HG02678 (cell line): ENCODE measurements at regions not wholly inside any gene's neighbourhood (a gene's known extent, or its start where the extent isn't known, plus 50 kb on each side); places are given as distances from the start of the nearest gene placed in this dataset.

Experiments used
- ATAC-seq: cut with Tn5 transposase; IDR thresholded peaks from one replicate; pipeline ENCODE4 v1.9.1; 2021; ENCODE audit warnings: mild to moderate bottlenecking, moderate library complexity; ENCODE audit not compliant: unreplicated experiment

DNA sequence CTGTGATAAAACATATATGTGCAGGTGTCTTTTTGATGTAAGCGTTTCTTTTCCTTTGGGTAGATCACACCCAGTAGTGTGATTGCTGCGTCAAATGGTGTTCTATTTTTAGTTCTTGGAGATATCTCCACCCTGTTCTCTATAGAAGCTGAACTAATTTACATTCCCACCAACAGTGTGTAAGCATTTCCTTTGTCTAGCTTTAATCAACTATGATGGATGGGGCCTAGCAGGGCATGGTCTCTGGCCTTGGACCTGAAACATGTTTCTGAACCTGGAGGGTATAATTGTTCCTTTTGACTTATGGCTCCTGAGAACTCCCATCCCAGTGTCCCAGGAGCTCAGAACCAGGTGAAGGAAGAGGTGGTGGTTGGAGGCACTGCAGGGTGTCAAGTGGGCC, 93.9 kb downstream of the HAPSTR1 start:
- no peak for ATAC-seq

GRCh38 chr16:9186061-9186460, 94.6 kb downstream of the HAPSTR1 start:
- no peak for ATAC-seq

- no peak for ATAC-seq
Measured at GRCh38 chr16:9188721-9189120, 97.3 kb downstream of the HAPSTR1 start.

DNA sequence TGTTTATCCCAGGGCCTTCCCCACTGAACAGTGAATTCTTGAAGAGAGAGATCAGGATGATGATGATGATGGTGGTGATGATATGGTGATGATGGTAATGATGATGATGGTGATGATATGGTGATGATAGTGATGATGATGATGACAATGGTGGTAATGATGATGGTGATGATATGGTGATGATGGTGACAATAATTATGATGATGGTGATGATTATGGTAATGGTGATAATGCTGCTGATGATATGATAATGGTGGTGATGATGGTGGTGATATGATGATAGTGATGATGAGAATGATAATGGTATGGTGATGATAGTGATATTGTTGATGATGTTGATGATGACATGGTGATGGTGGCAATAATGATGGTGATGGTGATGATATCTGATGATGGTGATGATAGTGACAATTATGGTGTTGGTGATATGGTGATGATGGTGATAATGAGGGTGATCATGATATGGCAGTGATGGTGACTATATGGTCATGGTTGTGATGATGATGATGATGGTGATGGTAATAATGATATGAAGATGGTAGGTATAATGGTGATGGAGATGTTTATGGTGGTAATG, 99.9 kb downstream of the HAPSTR1 start:
- no peak for ATAC-seq

DNA sequence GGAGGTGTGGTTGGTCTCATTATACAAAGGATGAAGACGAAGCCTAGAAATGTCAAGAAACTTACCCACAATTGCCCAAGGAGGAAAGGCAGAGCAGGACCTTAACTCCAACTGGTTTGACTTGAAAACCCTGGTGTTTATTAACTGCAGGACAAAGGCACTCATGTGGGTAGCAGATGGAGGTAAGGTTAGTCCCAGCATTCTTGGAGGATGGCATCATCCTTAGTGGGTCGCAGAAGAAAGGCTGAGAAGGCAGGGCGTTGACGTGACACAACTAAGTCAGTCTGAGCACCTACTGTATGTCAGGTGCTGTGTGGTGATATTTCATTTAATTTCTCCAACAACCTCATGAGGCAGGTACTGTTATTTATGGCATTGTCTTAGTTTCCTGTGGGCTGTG, 101.3 kb downstream of the HAPSTR1 start:
- ATAC-seq = no peak

DNA sequence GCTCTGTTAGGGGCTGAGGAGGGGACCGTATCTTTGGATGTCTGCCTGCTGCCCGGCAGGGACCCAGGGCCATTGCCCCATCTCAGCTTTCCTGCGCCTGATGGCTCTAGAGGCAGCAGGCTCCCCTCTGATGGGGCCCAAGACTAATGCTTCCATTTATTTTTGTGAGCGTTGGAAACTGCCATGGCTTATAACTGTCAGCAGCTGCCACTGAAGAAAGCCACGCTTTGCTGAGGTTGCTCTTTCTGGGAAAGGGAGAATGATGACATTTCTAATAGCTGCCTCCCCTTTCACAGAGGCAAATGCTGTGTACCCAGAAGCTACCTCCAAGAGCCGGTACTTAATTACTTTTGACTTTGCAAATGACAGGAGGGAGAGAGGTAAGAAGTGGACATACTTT, 103.8 kb downstream of the HAPSTR1 start:
- ATAC-seq = no peak

DNA sequence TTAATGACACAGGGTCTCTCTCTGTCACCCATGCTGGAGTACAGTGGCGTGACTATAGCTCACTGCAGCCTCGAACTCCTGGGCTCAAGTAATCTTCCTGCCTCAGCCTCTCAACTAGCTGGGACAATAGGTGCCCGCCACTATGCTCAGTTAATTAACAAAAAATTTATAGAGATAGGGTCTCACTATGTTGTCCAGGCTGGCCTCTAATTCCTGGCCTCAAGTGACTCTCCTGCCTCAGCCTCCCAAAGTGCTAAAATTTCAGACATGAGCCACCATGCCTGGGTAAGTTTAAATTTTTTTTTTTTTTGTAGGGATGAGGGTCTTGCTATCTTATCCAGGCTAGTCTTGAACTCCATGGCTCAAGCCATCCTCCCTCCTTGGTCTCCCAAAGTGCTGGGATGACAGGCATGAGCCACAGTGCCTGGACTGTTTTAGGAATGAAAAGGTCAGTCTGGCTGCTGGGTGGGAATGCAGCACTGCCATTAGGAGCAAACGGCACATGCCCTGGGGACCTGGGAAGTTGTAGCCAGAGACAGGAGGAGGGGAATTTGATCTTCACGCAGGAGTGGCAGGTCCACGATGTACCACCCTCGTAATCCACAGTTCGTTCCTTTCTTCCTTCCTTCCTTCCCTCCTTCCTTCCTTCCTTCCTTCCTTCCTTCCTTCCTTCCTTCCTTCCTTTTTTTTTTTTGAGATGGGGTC, 106.7 kb downstream of the HAPSTR1 start:
- no peak for ATAC-seq

DNA sequence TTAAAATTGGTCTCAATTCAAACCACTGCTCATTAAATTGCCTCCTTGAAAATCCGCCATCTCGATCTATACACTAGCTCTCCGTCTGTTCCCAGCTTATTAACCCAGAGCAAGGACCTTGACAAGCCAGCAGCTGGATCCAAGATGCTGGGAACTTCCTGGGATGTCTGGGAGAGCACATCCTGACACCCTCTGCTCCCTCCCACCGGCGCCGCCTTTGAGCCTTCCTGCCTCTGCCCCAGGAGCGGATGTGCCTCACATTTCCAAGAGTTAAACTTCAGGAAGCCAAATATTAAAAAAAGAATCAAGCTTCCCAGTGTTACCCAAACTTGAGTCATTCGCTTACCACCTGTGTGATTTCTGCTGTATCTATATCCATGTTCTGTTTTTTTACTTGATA, 107.9 kb downstream of the HAPSTR1 start:
- no peak for ATAC-seq

- no peak for ATAC-seq
Measured at GRCh38 chr16:9199751-9200150, 108.3 kb downstream of the HAPSTR1 start.

DNA sequence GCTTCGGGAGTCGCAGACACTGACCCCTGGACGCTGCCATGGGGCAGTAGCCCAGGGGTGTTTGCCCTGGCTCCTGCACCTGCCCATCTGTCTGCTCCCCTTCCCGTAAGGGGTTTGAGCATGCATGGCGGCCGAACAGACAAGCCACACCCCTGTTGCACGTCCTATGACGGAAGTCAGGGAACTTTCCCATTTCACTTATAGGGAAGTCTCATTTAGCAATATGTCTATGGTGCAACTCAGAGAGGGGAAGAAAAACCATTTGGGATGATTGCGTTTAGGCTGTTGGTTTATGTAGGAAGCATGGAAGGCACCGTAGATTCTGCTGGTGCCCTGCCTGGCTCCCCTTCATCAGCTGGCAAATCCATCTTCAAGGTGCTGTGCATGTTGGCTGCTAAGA, 112.5 kb downstream of the HAPSTR1 start:
- ATAC-seq = no peak

- no peak for ATAC-seq
Measured at GRCh38 chr16:9205661-9206060, 114.2 kb downstream of the HAPSTR1 start.

DNA sequence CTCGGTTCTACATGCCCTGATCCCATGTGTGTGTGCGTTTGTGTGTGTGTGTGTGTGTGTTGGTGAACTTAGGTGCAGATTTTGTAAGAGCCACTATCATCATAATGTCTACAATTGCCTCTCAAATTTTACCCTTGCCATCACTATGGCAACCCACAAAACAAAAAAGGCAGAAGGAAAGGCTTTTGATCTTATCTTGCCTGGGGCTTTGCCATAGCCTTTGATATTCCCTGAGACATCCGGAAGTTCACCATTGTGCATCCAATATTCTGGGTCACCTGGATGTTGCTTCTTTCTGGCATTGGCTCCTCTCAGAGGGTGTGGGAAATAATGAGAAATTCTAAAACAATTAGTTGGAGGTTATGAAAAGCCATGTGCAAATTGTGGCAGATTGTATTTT, 114.7 kb downstream of the HAPSTR1 start:
- no peak for ATAC-seq

GRCh38 chr16:9212621-9213020, 121.2 kb downstream of the HAPSTR1 start:
- no peak for ATAC-seq

GRCh38 chr16:9219813-9220212, 128.4 kb downstream of the HAPSTR1 start:
- no peak for ATAC-seq

DNA sequence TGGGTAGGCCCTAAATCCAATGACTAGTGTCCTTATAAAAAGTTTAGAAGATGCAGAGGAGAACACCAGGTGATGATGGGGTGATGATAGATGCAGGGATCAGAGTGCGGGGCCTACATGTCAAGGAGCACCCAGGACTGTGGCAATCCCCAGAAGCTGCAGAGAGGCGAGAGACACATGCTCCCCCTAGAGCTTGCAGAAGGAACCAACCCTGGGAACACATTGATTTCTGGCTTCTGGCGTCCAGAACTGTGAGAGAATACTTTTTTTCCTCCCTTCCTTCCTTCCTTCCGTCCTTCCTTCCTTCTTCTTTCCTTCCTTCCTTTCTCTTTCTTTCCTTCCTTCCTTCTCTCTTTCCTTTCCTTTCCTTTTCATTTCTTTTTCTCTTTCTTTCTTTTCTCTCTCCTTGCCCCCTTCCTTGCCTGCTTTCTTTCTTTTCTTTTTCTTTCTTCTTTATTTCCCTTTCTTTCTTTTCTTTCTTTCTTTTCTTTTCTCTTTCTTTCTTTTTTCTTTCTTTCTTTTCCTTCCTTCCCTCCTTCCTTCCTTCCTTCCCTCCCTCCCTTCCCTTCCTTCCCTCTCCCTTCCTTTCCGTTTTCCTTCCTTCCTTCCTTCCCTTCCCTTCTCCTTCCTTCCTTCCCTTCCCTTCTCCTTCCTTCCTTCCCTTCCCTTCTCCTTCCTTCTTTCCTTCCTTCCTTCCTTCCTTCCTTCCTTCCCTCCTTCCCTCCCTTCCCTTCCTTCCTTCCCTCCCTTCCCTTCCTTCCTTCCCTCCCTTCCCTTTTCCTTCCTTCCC, 134.3 kb downstream of the HAPSTR1 start:
- no peak for ATAC-seq

DNA sequence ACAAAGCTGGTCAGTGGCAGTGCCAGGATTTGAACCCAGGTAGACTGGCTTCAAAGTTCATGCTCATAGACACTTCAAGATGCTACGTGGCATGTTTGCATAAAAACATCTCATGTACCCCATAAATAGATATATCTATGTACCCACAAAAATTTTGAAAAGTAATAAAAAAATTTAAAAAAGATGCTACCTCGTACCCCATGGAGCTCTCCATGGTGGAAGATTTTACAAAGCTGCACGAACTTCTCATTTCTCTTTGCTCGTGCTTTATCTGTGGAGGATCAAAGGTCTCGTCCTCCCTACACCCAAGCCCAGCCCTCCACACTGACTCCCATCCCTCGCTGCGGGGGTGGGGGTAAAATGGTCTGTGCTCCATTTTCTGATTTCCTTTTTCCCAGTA, 135.5 kb downstream of the HAPSTR1 start:
- ATAC-seq = no peak

GRCh38 chr16:9231039-9231438, 139.6 kb downstream of the HAPSTR1 start:
- ATAC-seq = no peak

DNA sequence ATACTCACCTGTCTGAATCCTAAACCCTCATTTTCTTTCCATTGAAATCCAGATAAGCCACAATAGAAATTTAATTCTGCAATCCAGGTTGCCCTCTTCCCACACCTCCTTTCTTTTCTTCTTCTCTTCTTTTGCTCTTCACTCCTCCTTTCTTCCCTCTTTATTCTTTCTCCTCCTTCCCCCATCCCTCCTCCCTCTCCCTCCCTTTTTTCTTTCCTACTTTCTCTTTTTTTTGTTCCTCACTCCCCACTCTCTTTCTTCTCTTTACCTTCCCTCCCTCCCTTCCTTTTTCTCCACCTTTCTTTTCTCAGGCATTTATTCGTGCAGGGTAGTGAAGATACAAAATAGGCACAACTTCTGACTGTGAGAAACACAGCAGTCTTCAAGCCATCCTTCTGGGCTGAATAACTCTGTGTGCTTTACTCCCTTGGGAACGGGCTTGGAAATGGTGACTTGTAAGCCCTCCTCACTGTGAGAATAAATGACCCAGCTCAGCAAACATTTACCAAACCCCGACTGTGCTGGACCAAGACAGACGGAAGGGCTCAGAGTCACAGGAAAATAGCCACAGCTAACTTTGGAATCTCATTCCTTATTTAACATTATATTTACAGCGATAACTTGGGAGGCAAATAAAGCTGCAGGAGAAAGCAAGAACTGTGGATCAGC, 140.8 kb downstream of the HAPSTR1 start:
- ATAC-seq = no peak

DNA sequence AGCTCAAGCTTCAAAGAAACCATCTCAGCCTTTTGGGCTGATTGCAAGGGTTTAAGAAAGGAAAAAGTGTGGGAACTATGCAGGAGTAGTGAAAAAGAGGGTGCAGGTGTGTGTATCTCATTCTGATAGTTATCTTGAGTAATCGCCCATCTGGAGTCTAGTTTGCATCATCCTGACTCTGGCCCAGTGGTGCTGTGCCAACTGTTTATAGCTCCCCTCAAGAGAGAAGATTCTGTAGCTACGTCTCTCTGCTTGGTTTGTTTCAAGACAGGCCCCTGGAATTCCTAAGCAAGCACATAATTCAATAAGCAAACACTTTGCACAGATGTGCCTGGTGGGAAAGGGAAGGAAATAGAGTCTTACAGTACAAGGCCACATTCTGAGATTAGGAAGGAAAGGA, 144.4 kb downstream of the HAPSTR1 start:
- ATAC-seq = no peak

GRCh38 chr16:9236319-9236718, 144.9 kb downstream of the HAPSTR1 start:
- ATAC-seq = no peak

- no peak for ATAC-seq
Measured at GRCh38 chr16:9238346-9238745, 146.9 kb downstream of the HAPSTR1 start.

DNA sequence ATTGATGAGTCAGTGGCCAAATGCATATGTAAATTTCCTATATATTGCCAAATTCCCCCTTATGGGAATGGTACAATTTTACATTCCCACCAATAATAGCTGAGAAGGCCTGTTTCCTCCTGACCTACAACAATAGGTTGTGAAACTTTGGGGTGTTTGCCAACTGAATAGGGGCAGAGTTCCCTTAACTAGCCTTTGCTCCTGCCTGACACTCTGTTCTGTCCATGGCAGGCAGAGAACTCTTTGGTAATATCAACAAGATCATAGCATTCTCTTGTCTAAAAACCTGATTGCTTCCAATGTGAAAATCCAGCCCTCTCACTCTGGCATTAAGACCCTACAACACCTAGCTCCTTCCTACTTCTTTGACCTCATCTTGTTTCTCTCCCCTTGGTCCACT, 149.7 kb downstream of the HAPSTR1 start:
- ATAC-seq = no peak
